Stomach (tissue), 8 donors: ENCODE measurements at regions not wholly inside any gene's neighbourhood (a gene's known extent, or its start where the extent isn't known, plus 50 kb on each side); places are given as distances from the start of the nearest gene placed in this dataset.

ENCODE experiments used
- DNase-seq, 2 donors: peaks; one replicate each; pipeline versions ENCODE4 v3.0.0 to v3.0.0-alpha.2; 2013 to 2019
- H3K27ac ChIP-seq, 5 donors: fragments of 200-600 bp in 4 of 5; sonication (generic) in 4 of 5; one replicate each; pipeline ENCODE4 v1.5.1; 2013 to 2019; ENCODE audit warnings: mild to moderate bottlenecking in 1 of 5, moderate library complexity in 1 of 5
- H3K27me3 ChIP-seq, 3 donors: fragments of 200-600 bp; sonication (generic); one replicate each; pipeline ENCODE4 v1.5.1; 2017 to 2019; ENCODE audit warnings: mixed run types in 1 of 3
- H3K36me3 ChIP-seq, 4 donors: fragments of 200-600 bp; sonication (generic); 1 replicate in 3 of 4; 2 replicates in 1 of 4; pipeline ENCODE4 v1.5.1; 2016 to 2019
- H3K4me1 ChIP-seq, 4 donors: fragments of 200-600 bp; sonication (generic); one replicate each; pipeline ENCODE4 v1.5.1; 2016 to 2019
- H3K4me3 ChIP-seq, 4 donors: fragments of 200-600 bp; sonication (generic) in 3 of 4; one replicate each; pipeline ENCODE4 v1.5.1; 2016 to 2019; ENCODE audit warnings: mild to moderate bottlenecking in 1 of 4
- H3K9me3 ChIP-seq, 4 donors: fragments of 200-600 bp; sonication (generic); one replicate each; pipeline ENCODE4 v1.5.1; 2016 to 2019
- CTCF ChIP-seq, 7 experiments: fragments of 450-650 bp in 4 of 7; fragments of 200-600 bp in 3 of 7; sonication (generic) in 3 of 7; IDR thresholded peaks; one replicate each; pipeline ENCODE4 v1.5.1; 2016 to 2019; ENCODE audit warnings: antibody characterized with exemption in 7 of 7, control low read depth in 2 of 7, mild to moderate bottlenecking in 1 of 7
- EP300 ChIP-seq: sonication (generic); formaldehyde crosslinking; IDR thresholded peaks from one replicate; pipeline ENCODE4 v1.6.1; 2017; ENCODE audit warnings: antibody characterized with exemption
- POLR2A ChIP-seq, 4 donors: fragments of 450-650 bp; IDR thresholded peaks; one replicate each; pipeline ENCODE4 v1.6.1; 2016; ENCODE audit warnings: antibody characterized with exemption in 4 of 4, control low read depth in 2 of 4, mild to moderate bottlenecking in 1 of 4, moderate library complexity in 1 of 4
- POLR2AphosphoS5 ChIP-seq, 3 donors: sonication (generic); formaldehyde crosslinking; IDR thresholded peaks; one replicate each; pipeline ENCODE4 v1.6.1; 2016; ENCODE audit warnings: antibody characterized with exemption in 3 of 3
- WGBS, 5 donors: extraction: QIAGEN DNeasy Blood & Tissue Kit in 3 of 5; methylation state at CpG; one replicate each; pipeline versions ENCODE4 v1.1.5 to v1.1.7; 2013 to 2018; 5-methylcytosine and 5-hydroxymethylcytosine counted together
- intact Hi-C: fragments of 100-400 bp; cut with DNase I; formaldehyde crosslinking; loops from one replicate; pipeline ENCODE4 v1.15.1; 2023; ENCODE audit warnings: low total_unique reads
- donor health status: healthy with polysubstance abuse.
- donor health status: Bipolar disorder and iron deficiency.
- donor health status: healthy.

GRCh38 chr1:232389744-232390143 is 240.2 kb downstream of the SIPA1L2 start:
- Histone ChIP-seq H3K27me3 (no peaks in the 10 kb centered on the region), H3K9me3 (no peaks in the 10 kb centered on the region), H3K27ac (no peak overlapping the region), H3K36me3 (no peaks in the 10 kb centered on the region), H3K4me1 (no peaks in the 10 kb centered on the region), H3K4me3 (no peak overlapping the region)
- intact Hi-C loops = no loop called here
- TF ChIP-seq POLR2A (IDR thresholded peaks at IDR 0.05) = no peak
- TF ChIP-seq CTCF (IDR thresholded peaks at IDR 0.05) = no peak
- no peak for TF ChIP-seq POLR2AphosphoS5 (IDR thresholded peaks at IDR 0.05)
- no peak for TF ChIP-seq EP300
- 90 to 97% (median 92%) methylated on average over 4 of the region's 4 CpGs for WGBS, 5 donors
- no peak for DNase-seq

GRCh38 chr1:232388363-232388762 is 241.6 kb downstream of the SIPA1L2 start:
- no peak for DNase-seq
- WGBS, 5 donors = 81 to 93% (median 91%) methylated on average over 3 of the region's 3 CpGs
- TF ChIP-seq CTCF (IDR thresholded peaks at IDR 0.05) (no peak), EP300 (no peak), POLR2AphosphoS5 (IDR thresholded peaks at IDR 0.05) (no peak)
- H3K4me3 ChIP-seq = no peak overlapping the region
- H3K9me3 ChIP-seq = no peaks in the 10 kb centered on the region
- no peak overlapping the region for H3K27ac ChIP-seq
- no peaks in the 10 kb centered on the region for H3K36me3 ChIP-seq
- intact Hi-C loops = no loop called here
- no peaks in the 10 kb centered on the region for H3K4me1 ChIP-seq
- H3K27me3 ChIP-seq = no peaks in the 10 kb centered on the region

- Histone ChIP-seq H3K27me3 (no peaks in the 10 kb centered on the region), H3K36me3 (no peaks in the 10 kb centered on the region), H3K4me3 (no peak overlapping the region), H3K9me3 (no peaks in the 10 kb centered on the region), H3K4me1 (no peaks in the 10 kb centered on the region), H3K27ac (no peak overlapping the region)
- intact Hi-C loops = no loop called here
- WGBS, 5 donors = 90 to 92% (median 90%) methylated on average over 9 of the region's 9 CpGs
- TF ChIP-seq POLR2AphosphoS5 (IDR thresholded peaks at IDR 0.05) (no peak), EP300 (no peak), POLR2A (IDR thresholded peaks at IDR 0.05) (no peak), CTCF (IDR thresholded peaks at IDR 0.05) (no peak)
- no peak for DNase-seq
Observed at GRCh38 chr1:232386721-232387510, 243.0 kb downstream of the SIPA1L2 start.

GRCh38 chr1:232386294-232386693 is 243.6 kb downstream of the SIPA1L2 start:
- Histone ChIP-seq H3K4me1 (no peaks in the 10 kb centered on the region), H3K9me3 (no peaks in the 10 kb centered on the region), H3K36me3 (no peaks in the 10 kb centered on the region), H3K4me3 (no peak overlapping the region), H3K27ac (no peak overlapping the region), H3K27me3 (no peaks in the 10 kb centered on the region)
- 83 to 91% (median 84%) methylated on average over 9 of the region's 9 CpGs for WGBS, 5 donors
- intact Hi-C loops = no loop called here
- TF ChIP-seq CTCF (IDR thresholded peaks at IDR 0.05) (no peak), POLR2AphosphoS5 (IDR thresholded peaks at IDR 0.05) (no peak), POLR2A (IDR thresholded peaks at IDR 0.05) (no peak), EP300 (no peak)
- no peak for DNase-seq
